Heart right ventricle (tissue), 16 donors: ENCODE measurements at regions not wholly inside any gene's neighbourhood (a gene's known extent, or its start where the extent isn't known, plus 50 kb on each side); places are given as distances from the start of the nearest gene placed in this dataset.

ENCODE experiments used
- ATAC-seq, 8 donors: fragments of 200-7000 bp; cut with Tn5 transposase; one replicate each; pipeline ENCODE4 v1.9.1; 2020; ENCODE audit warnings: mild to moderate bottlenecking in 8 of 8, moderate library complexity in 8 of 8, moderate number of reproducible peaks in 1 of 8
- DNase-seq, 2 donors: peaks; one replicate each; pipeline ENCODE4 v3.0.0-alpha.2; 2020
- H3K27ac ChIP-seq, 10 donors: fragments of 200-600 bp; sonication (generic) in 2 of 10; one replicate each; pipeline versions ENCODE4 v1.5.0 to v1.8.0; 2020 to 2022; ENCODE audit warnings: mild to moderate bottlenecking in 3 of 10
- H3K27me3 ChIP-seq, 7 donors: fragments of 200-600 bp; one replicate each; pipeline ENCODE4 v1.8.0; 2021 to 2022; ENCODE audit warnings: mild to moderate bottlenecking in 2 of 7
- H3K36me3 ChIP-seq, 9 donors: fragments of 200-600 bp; sonication (generic) in 1 of 9; one replicate each; pipeline versions ENCODE4 v1.5.0 to v1.8.0; 2020 to 2022; ENCODE audit warnings: mild to moderate bottlenecking in 2 of 9
- H3K4me1 ChIP-seq, 9 donors: fragments of 200-600 bp; sonication (generic) in 1 of 9; one replicate each; pipeline versions ENCODE4 v1.5.0 to v1.8.0; 2020 to 2022; ENCODE audit warnings: mild to moderate bottlenecking in 4 of 9
- H3K4me3 ChIP-seq, 10 donors: fragments of 200-600 bp; sonication (generic) in 2 of 10; one replicate each; pipeline versions ENCODE4 v1.5.0 to v1.8.0; 2020 to 2022; ENCODE audit warnings: mild to moderate bottlenecking in 7 of 10, moderate library complexity in 2 of 10
- H3K9me3 ChIP-seq, 11 donors: fragments of 200-600 bp in 10 of 11; sonication (generic) in 2 of 11; one replicate each; pipeline versions ENCODE4 v1.5.0 to v1.8.0; 2013 to 2022; ENCODE audit warnings: mild to moderate bottlenecking in 2 of 11, control low read depth in 1 of 11, moderate library complexity in 1 of 11
- CTCF ChIP-seq, 9 donors: fragments of 200-600 bp; sonication (generic) in 2 of 9; IDR thresholded peaks; one replicate each; pipeline versions ENCODE4 v1.5.0 to v1.8.0; 2021 to 2022; ENCODE audit warnings: antibody characterized with exemption in 9 of 9, mild to moderate bottlenecking in 5 of 9, moderate library complexity in 1 of 9
- WGBS, 2 donors: extraction: QIAGEN DNeasy Blood & Tissue Kit; methylation state at CpG; one replicate each; pipeline ENCODE4 v1.1.7; 2013; ENCODE audit warnings: inconsistent platforms in 1 of 2; 5-methylcytosine and 5-hydroxymethylcytosine counted together
- intact Hi-C, 10 donors: fragments of 100-400 bp; cut with DNase I; formaldehyde crosslinking; loops; one replicate each; pipeline versions ENCODE4 v1.11.1 to v1.14.2; 2022
- donor health status: Arrhythmogenic right ventricular cardiomyopathy.
- donor health status: ischemic (EF 13 %, LVEDD 7.1; RV severe dilation, severe dysfunction).
- donor health status: healthy with polysubstance abuse.
- donor health status: DM: no; HTN: yes; CAD: no.
- donor health status: DM: no; HTN: no; CAD: no.
- donor health status: ischemic (EF 25% LVEDD 6.9; RV normal size, moderate dysfunction).
- donor health status: ischemic (EF 25% LVEDD 5.7; RV mildly dilated, moderate dysfunction).
- donor health status: healthy.
- donor health status: DM: yes; HTN: yes; CAD: no.
- donor health status: Ischemic cardiomyopathy.
- donor health status: ischemic (EF 35%, LVEDD 5.7; RV mildly dilated, moderate dysfunction).
- donor health status: nonischemic (EF 11% LVEDD 7.7; RV severe dilation, severe dysfunction).
- donor health status: DM: yes; HTN: yes; CAD: no.
- donor health status: PGD.
- donor health status: ischemic (EF 29% LVEDD 5.4; RV normal size, mild dysfunction).
- donor health status: nonischemic (EF 23%, LVEDD 6.1; RV moderate dilation, normal function).

GRCh38 chr5:29498412-29498811 is 1695.1 kb upstream of the CDH6 start:
- no peak overlapping the region for H3K27ac ChIP-seq
- WGBS, 2 donors, result 78 to 80% methylated on average over 2 of the region's 2 CpGs
- TF ChIP-seq CTCF (IDR thresholded peaks at IDR 0.05), result no peak
- no peaks in the 10 kb centered on the region for H3K4me1 ChIP-seq
- H3K9me3 ChIP-seq, result peaks cover 0 to 68% (median 17%) of the 10 kb centered on the region in 11 donors
- DNase-seq (no peak), ATAC-seq (no peak)
- no peaks in the 10 kb centered on the region for H3K27me3 ChIP-seq
- intact Hi-C loops, result no loop called here
- no peaks in the 10 kb centered on the region for H3K36me3 ChIP-seq
- H3K4me3 ChIP-seq, result no peak overlapping the region

- intact Hi-C loops, result no loop called here
- WGBS, 2 donors, result 89 to 91% methylated on average over 3 of the region's 3 CpGs
- ATAC-seq, result no peak
- Histone ChIP-seq H3K4me3 (no peak overlapping the region), H3K4me1 (no peaks in the 10 kb centered on the region), H3K27ac (no peak overlapping the region), H3K36me3 (no peaks in the 10 kb centered on the region), H3K27me3 (no peaks in the 10 kb centered on the region), H3K9me3 (peaks cover 0 to 46% (median 0%) of the 10 kb centered on the region in 11 donors)
- no peak for DNase-seq
- TF ChIP-seq CTCF (IDR thresholded peaks at IDR 0.05), result no peak
Observed at GRCh38 chr5:29485333-29485732, 1708.2 kb upstream of the CDH6 start.

- intact Hi-C loops, result no loop called here
- Histone ChIP-seq H3K27me3 (no peaks in the 10 kb centered on the region), H3K4me1 (no peaks in the 10 kb centered on the region), H3K36me3 (no peaks in the 10 kb centered on the region), H3K9me3 (peaks cover 0 to 48% (median 0%) of the 10 kb centered on the region in 11 donors), H3K27ac (no peak overlapping the region), H3K4me3 (no peak overlapping the region)
- ATAC-seq (no peak), DNase-seq (no peak)
- no peak for TF ChIP-seq CTCF (IDR thresholded peaks at IDR 0.05)
- 49 to 67% methylated on average over 1 of the region's 1 CpG for WGBS, 2 donors
Observed at GRCh38 chr5:29469581-29469980, 1723.9 kb upstream of the CDH6 start.

- Histone ChIP-seq H3K4me3 (no peak overlapping the region), H3K36me3 (no peaks in the 10 kb centered on the region), H3K27me3 (no peaks in the 10 kb centered on the region), H3K9me3 (peaks cover 0 to 33% (median 0%) of the 10 kb centered on the region in 11 donors), H3K27ac (no peak overlapping the region), H3K4me1 (no peaks in the 10 kb centered on the region)
- WGBS, 2 donors, result 56 to 72% methylated on average over 5 of the region's 5 CpGs
- intact Hi-C loops, result no loop called here
- DNase-seq (no peak), ATAC-seq (no peak)
- no peak for TF ChIP-seq CTCF (IDR thresholded peaks at IDR 0.05)
Observed at GRCh38 chr5:29462241-29462640, 1731.2 kb upstream of the CDH6 start.
